Subcutaneous abdominal adipose tissue (tissue), 5 donors: ENCODE measurements at regions not wholly inside any gene's neighbourhood (a gene's known extent, or its start where the extent isn't known, plus 50 kb on each side); places are given as distances from the start of the nearest gene placed in this dataset.

Experiments used
- H3K27ac ChIP-seq: one replicate; pipeline ENCODE4 v1.7.0; 2013; ENCODE audit warnings: low read depth, mild to moderate bottlenecking, inconsistent platforms, low read length, moderate library complexity
- H3K27me3 ChIP-seq, 5 donors: one replicate each; pipeline ENCODE4 v1.7.0; 2013; ENCODE audit warnings: low read length in 5 of 5, inconsistent platforms in 1 of 5; ENCODE audit not compliant: control insufficient read depth in 5 of 5, insufficient read depth in 4 of 5
- H3K36me3 ChIP-seq, 5 donors: one replicate each; pipeline ENCODE4 v1.7.0; 2013; ENCODE audit warnings: low read length in 5 of 5; ENCODE audit not compliant: control insufficient read depth in 5 of 5, insufficient read depth in 5 of 5
- H3K4me1 ChIP-seq, 5 donors: one replicate each; pipeline ENCODE4 v1.7.0; 2013; ENCODE audit warnings: low read length in 5 of 5, mild to moderate bottlenecking in 3 of 5, moderate library complexity in 1 of 5; ENCODE audit not compliant: control insufficient read depth in 5 of 5, insufficient read depth in 5 of 5
- H3K4me3 ChIP-seq, 5 donors: one replicate each; pipeline ENCODE4 v1.7.0; 2013; ENCODE audit warnings: low read length in 5 of 5, low read depth in 1 of 5
- H3K9ac ChIP-seq, 5 donors: one replicate each; pipeline ENCODE4 v1.7.0; 2013; ENCODE audit warnings: low read length in 5 of 5, mild to moderate bottlenecking in 4 of 5, moderate library complexity in 3 of 5
- H3K9me3 ChIP-seq, 5 donors: one replicate each; pipeline ENCODE4 v1.7.0; 2013; ENCODE audit warnings: low read length in 5 of 5; ENCODE audit not compliant: control insufficient read depth in 5 of 5
- donor health status: healthy.
- donor health status: healthy.
- donor health status: healthy.
- donor health status: healthy.
- donor health status: healthy.

DNA sequence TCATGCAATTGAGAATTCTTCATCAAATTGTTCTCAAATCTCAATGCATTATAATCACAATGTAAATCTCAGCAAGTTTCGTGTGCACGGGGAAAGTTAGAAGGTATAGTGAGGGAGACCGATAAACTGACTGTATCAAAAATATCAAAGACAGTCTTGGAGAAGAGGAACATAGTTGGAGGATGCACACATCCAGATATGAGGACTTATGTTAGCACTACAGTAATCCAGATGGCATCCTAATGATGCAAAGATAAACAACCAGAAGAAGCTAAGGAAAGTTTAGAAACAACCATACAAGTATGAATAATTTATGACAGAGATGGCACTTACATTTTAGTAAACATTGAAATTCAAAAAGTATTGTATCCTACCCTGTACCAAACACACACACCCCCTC lies 760.1 kb downstream of the RPS29 start:
- no peak overlapping the region for H3K9ac ChIP-seq
- no peak overlapping the region for H3K27ac ChIP-seq
- no peaks in the 10 kb centered on the region for H3K4me1 ChIP-seq
- H3K9me3 ChIP-seq, result no peaks in the 10 kb centered on the region
- H3K27me3 ChIP-seq, result no peaks in the 10 kb centered on the region
- H3K4me3 ChIP-seq, result no peak overlapping the region
- H3K36me3 ChIP-seq, result no peaks in the 10 kb centered on the region

DNA sequence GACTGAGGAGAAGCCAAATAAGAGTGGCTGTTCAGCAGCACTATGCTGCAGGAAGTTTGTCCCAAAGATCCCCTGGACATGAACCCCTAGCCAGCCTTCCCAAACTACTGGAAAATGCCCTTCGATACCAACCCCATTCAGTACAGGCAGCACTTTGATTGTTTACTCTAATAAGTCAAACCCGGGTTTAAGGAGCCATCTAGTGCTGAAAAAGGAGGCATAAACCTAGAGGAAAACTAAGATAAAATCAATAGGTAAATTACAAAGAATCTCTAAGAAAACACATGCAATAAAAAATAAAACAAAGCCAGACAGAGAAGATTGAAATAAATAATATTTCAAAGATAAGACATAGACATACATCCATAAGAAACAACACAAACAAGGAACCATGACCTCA lies 771.6 kb downstream of the RPS29 start:
- H3K27me3 ChIP-seq, result no peaks in the 10 kb centered on the region
- H3K9ac ChIP-seq, result no peak overlapping the region
- no peaks in the 10 kb centered on the region for H3K4me1 ChIP-seq
- H3K27ac ChIP-seq, result no peak overlapping the region
- H3K9me3 ChIP-seq, result no peaks in the 10 kb centered on the region
- no peak overlapping the region for H3K4me3 ChIP-seq
- H3K36me3 ChIP-seq, result no peaks in the 10 kb centered on the region

DNA sequence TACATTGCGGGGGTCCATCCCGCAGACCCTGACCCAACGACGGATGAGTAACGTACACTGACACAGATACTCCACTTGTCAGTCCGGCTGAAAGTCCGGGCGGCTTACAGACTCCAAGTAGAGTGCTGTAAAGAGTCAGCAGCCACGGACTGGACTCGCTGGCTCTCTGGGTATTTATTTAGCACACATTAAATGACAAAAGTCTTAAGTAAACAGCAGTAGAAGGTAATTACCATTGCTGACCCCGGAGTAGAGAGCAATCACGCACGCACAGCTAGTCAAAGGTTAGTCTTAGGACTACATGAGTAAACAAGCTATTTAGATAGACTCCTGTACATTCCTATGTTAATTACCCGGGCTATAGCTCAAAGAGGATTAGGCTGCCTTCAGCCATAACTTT lies 780.9 kb downstream of the RPS29 start:
- peaks cover 0 to 5% (median 0%) of the 10 kb centered on the region in 5 donors for H3K27me3 ChIP-seq
- peaks cover 0 to 3% (median 0%) of the 10 kb centered on the region in 5 donors for H3K9me3 ChIP-seq
- no peaks in the 10 kb centered on the region for H3K4me1 ChIP-seq
- no peaks in the 10 kb centered on the region for H3K36me3 ChIP-seq
- H3K4me3 ChIP-seq, result no peak overlapping the region
- no peak overlapping the region for H3K9ac ChIP-seq
- H3K27ac ChIP-seq, result no peak overlapping the region

DNA sequence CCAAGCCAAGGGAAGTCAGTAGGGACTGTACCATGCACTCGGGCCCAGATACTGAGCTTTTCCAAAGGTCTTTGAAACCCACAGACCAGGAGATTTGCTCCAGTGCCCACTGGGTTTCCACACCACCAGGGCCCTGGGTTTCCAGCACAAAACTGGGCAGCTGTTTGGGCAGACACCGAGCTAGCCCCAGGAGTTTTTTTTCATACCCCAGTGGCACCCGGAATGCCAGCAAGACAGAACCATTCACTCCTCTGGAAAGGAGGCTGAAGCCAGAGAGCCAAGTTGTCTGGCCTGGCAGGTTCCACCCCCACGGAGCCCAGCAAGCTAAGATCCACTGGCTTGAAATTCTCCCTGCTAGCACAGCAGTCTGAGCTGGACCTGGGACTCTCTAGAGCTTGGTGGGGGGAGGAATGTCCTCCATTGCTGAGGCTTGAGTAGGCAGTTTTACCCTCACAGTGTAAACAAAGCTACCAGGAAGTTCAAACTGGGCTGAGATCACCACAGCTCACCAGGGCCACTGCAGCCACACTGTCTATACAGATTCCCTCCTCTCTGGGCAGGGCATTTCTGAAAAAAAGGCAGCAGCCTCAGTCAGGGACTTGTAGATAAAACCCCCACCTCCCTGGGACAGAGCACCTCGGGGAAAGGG lies 793.7 kb downstream of the RPS29 start:
- no peaks in the 10 kb centered on the region for H3K36me3 ChIP-seq
- no peak overlapping the region for H3K9ac ChIP-seq
- H3K4me1 ChIP-seq, result no peaks in the 10 kb centered on the region
- H3K4me3 ChIP-seq, result no peak overlapping the region
- no peak overlapping the region for H3K27ac ChIP-seq
- H3K27me3 ChIP-seq, result no peaks in the 10 kb centered on the region
- H3K9me3 ChIP-seq, result no peaks in the 10 kb centered on the region

DNA sequence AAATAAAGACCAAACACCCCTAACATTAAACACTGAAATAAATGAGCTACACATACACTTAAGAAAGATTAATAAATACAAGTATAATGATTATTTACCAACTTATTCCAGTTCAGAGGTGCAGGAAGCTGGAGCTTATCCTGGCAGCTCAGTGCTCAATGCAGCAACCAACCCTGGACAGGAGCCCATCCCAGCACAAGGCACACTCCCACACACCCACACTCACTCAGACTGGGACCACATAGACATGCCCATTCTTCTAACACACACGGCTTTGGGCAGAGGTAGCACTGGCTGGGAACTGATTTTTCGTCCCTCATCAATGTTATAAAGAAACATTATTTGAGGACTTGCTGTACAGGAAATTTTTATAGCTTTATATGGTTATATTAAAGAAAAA lies 797.4 kb downstream of the RPS29 start:
- no peak overlapping the region for H3K27ac ChIP-seq
- no peak overlapping the region for H3K4me3 ChIP-seq
- H3K27me3 ChIP-seq, result no peaks in the 10 kb centered on the region
- H3K36me3 ChIP-seq, result no peaks in the 10 kb centered on the region
- H3K4me1 ChIP-seq, result no peaks in the 10 kb centered on the region
- H3K9me3 ChIP-seq, result no peaks in the 10 kb centered on the region
- no peak overlapping the region for H3K9ac ChIP-seq

DNA sequence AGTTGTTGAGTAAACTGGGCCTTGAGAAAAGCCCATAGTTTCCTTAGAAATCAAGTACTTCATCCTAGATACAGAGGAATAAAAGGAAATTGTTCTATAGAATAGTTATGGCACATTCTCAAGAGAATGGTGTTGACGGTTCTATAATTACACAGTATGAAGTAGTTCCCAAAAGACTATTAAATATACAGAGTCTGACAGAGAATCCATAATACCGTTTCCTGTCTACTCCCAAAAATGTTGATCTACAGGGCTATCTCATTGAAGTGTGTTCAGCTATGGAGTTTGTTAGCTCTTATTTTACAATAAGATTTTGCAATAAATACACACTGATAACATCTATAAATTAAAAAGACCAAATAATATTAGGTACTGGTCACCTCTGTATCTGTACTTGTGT lies 799.7 kb downstream of the RPS29 start:
- Histone ChIP-seq H3K27me3 (no peaks in the 10 kb centered on the region), H3K9me3 (peaks cover 0 to 3% (median 0%) of the 10 kb centered on the region in 5 donors), H3K36me3 (no peaks in the 10 kb centered on the region), H3K4me3 (no peak overlapping the region), H3K4me1 (no peaks in the 10 kb centered on the region), H3K9ac (no peak overlapping the region), H3K27ac (no peak overlapping the region)

DNA sequence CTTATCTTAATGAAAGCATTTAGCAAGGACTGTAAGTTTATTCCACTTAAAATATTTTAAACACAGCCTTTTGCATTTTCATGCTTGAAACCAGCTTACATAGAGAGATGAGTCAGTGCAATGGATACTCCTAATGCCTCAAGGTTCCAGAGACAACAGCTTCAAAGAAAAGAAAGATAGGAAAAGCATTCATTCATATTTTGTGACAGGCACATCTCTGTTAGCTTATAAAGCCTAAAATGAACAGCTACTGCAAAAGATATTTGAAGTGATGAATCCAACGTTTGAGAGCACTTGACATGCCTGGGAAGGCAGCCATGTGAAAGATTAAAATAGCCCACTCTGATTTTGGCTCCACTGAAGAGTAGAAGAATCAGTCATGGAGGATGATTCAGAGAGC lies 814.5 kb downstream of the RPS29 start:
- H3K4me3 ChIP-seq, result no peak overlapping the region
- peaks cover 0 to 8% (median 5%) of the 10 kb centered on the region in 5 donors for H3K9me3 ChIP-seq
- H3K27ac ChIP-seq, result no peak overlapping the region
- no peaks in the 10 kb centered on the region for H3K4me1 ChIP-seq
- H3K27me3 ChIP-seq, result no peaks in the 10 kb centered on the region
- H3K9ac ChIP-seq, result no peak overlapping the region
- no peaks in the 10 kb centered on the region for H3K36me3 ChIP-seq

DNA sequence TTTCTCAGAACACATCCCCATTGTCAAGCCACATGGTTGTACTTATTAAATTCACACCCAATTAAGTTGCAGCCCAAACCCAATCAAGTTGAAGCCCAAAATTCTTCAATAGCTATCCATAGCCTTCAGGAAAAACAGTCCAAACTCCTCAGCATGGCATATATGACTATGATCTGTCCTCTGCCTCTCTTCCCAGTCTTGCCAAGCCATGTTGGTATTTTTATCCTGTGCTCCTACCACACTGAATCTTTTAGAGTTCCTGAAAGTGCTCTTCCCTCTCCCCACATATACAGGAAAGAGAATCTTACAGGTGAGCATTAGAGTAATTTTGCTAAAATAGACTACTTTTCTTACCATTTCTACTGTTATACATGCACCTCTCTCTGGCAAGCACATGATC lies 834.9 kb downstream of the RPS29 start:
- H3K36me3 ChIP-seq, result no peaks in the 10 kb centered on the region
- H3K9ac ChIP-seq, result no peak overlapping the region
- no peaks in the 10 kb centered on the region for H3K4me1 ChIP-seq
- H3K27me3 ChIP-seq, result no peaks in the 10 kb centered on the region
- no peak overlapping the region for H3K27ac ChIP-seq
- no peak overlapping the region for H3K4me3 ChIP-seq
- no peaks in the 10 kb centered on the region for H3K9me3 ChIP-seq

DNA sequence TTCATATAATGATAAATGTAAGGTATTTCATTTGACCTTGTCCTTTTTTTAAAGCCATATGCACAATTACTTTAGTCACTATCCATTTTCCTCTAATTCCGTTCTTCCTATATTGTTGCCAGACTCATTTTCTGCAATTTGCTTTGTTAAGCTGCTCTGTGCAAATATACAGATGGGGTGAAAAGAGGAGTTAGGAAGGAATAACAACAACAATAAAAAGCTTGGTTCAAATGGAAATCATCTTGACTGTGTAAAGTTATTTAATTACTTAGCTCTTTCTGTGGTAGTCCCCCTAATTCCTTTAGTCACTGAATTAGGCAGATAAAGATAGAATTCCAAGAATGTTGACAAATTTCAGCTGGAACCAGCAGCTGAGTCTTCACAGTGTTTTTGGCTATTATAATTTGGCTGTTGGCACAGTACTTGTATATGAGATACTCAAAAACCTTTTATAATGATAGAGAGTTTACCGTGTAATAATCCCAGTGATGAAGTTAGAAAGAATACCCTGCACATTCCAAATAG lies 838.0 kb downstream of the RPS29 start:
- Histone ChIP-seq H3K27ac (no peak overlapping the region), H3K9ac (no peak overlapping the region), H3K27me3 (no peaks in the 10 kb centered on the region), H3K9me3 (no peaks in the 10 kb centered on the region), H3K4me3 (no peak overlapping the region), H3K36me3 (no peaks in the 10 kb centered on the region), H3K4me1 (no peaks in the 10 kb centered on the region)

DNA sequence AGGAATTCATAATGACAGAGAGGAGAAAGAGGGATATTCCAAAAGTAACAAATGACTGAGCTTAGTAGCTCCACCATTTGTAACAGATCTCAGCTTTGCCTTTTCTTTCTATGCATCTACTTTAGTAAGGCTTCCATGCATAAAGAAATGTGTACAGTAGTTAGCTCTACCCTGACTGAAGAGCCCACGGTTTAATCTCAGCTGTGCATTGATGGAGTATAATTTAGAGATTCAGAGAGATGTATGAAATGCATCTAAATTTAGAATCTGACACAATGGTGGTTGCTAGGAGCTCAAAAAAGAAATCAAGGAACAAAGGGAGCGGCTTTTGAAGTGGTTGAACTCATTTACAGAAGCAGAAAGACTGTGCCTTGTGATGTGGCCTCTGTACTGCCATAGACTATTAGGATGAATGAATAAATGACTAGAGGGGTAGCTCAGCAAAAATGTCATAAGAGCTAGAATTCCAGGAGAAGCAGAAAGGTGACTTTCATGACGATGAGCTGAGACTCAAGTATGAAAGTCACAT lies 838.6 kb downstream of the RPS29 start:
- Histone ChIP-seq H3K4me1 (no peaks in the 10 kb centered on the region), H3K36me3 (no peaks in the 10 kb centered on the region), H3K9me3 (no peaks in the 10 kb centered on the region), H3K9ac (no peak overlapping the region), H3K4me3 (no peak overlapping the region), H3K27me3 (no peaks in the 10 kb centered on the region), H3K27ac (no peak overlapping the region)
